ENCODE measurements at regions not wholly inside any gene's neighbourhood (a gene's known extent, or its start where the extent isn't known, plus 50 kb on each side); places are given as distances from the start of the nearest gene placed in this dataset.

- TF ChIP-seq, protein P1, sequence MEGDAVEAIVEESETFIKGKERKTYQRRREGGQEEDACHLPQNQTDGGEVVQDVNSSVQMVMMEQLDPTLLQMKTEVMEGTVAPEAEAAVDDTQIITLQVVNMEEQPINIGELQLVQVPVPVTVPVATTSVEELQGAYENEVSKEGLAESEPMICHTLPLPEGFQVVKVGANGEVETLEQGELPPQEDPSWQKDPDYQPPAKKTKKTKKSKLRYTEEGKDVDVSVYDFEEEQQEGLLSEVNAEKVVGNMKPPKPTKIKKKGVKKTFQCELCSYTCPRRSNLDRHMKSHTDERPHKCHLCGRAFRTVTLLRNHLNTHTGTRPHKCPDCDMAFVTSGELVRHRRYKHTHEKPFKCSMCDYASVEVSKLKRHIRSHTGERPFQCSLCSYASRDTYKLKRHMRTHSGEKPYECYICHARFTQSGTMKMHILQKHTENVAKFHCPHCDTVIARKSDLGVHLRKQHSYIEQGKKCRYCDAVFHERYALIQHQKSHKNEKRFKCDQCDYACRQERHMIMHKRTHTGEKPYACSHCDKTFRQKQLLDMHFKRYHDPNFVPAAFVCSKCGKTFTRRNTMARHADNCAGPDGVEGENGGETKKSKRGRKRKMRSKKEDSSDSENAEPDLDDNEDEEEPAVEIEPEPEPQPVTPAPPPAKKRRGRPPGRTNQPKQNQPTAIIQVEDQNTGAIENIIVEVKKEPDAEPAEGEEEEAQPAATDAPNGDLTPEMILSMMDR (IDR thresholded peaks at IDR 0.05; ENCODE audit: poor library complexity) = no peak
- TF ChIP-seq EZH2phosphoT487 (IDR thresholded peaks at IDR 0.05; ENCODE audit: low read depth, severe bottlenecking, unreplicated experiment) (no peak), EZH2 (IDR thresholded peaks at IDR 0.05; ENCODE audit: borderline replicate concordance) (no peak)
These were observed 472.9 kb upstream of the ACTBL2 start for GRCh38 chr5:57955511-57955910.

Measured in hepatocyte (in vitro differentiated cells).